H1 (cell line): ENCODE measurements at regions not wholly inside any gene's neighbourhood (a gene's known extent, or its start where the extent isn't known, plus 50 kb on each side); places are given as distances from the start of the nearest gene placed in this dataset.

Source experiments
- CTCF ChIA-PET: fragments of 300-600 bp; sonication (Branson Sonifier 250); formaldehyde crosslinking; loops from one replicate; lab custom pipeline; 2021; ENCODE audit not compliant: partially characterized antibody; lab: Charles Lee
- POLR2A ChIA-PET: fragments of 300-600 bp; sonication (Branson Sonifier 250); formaldehyde crosslinking; loops from one replicate; lab custom pipeline; 2021; ENCODE audit warnings: inconsistent platforms; ENCODE audit not compliant: partially characterized antibody; lab: Charles Lee
- DNase-seq, 2 experiments: peaks; one replicate each; pipeline versions ENCODE4 v3.0.0 to v3.0.0-alpha.2; 2010 to 2022; ENCODE audit warnings: low spot score in 2 of 2, low read depth in 1 of 2, mixed read lengths in 1 of 2
- FAIRE-seq: peaks from 2 replicates; lab custom pipeline; 2011; peaks lifted over from hg19 to GRCh38; lab: Jason Lieb, UNC
- H2AFZ ChIP-seq: 2 replicates; pipeline ENCODE4 v1.8.1; 2012; ENCODE audit warnings: low read length, inconsistent platforms
- H2AK5ac ChIP-seq: 2 replicates; pipeline ENCODE4 v1.6.1; 2013; ENCODE audit warnings: low read depth, low read length
- H2BK120ac ChIP-seq: replicated peaks from 2 replicates; pipeline ENCODE3; 2013; ENCODE audit warnings: low read depth, low read length, inconsistent platforms
- H2BK12ac ChIP-seq: 2 replicates; pipeline ENCODE4 v1.6.1; 2013; ENCODE audit warnings: low read depth, low read length
- H2BK15ac ChIP-seq: 2 replicates; pipeline ENCODE4 v1.6.1; 2013; ENCODE audit warnings: low read length
- H2BK20ac ChIP-seq: 2 replicates; pipeline ENCODE4 v1.6.1; 2013; ENCODE audit warnings: low read length
- H2BK5ac ChIP-seq: 2 replicates; pipeline ENCODE4 v1.6.1; 2013; ENCODE audit warnings: low read depth, low read length
- H3K14ac ChIP-seq: 2 replicates; pipeline ENCODE4 v1.6.1; 2013; ENCODE audit warnings: inconsistent platforms; ENCODE audit not compliant: insufficient read length
- H3K18ac ChIP-seq: 2 replicates; pipeline ENCODE4 v1.6.1; 2013; ENCODE audit warnings: low read length; ENCODE audit errors: extremely low read depth
- H3K23ac ChIP-seq: 2 replicates; pipeline ENCODE4 v1.6.1; 2013; ENCODE audit warnings: inconsistent platforms; ENCODE audit not compliant: insufficient read length
- H3K23me2 ChIP-seq: 2 replicates; pipeline ENCODE4 v1.6.1; 2013; ENCODE audit warnings: low read depth, low read length
- H3K27ac ChIP-seq: 2 replicates; pipeline ENCODE4 v1.6.1; 2011; ENCODE audit warnings: low read depth, low read length, inconsistent platforms
- H3K27me3 ChIP-seq, 4 experiments: replicated peaks in 1 of 4; 1 replicate in 1 of 4; 2 replicates in 3 of 4; pipeline versions ENCODE4 v1.6.1 to v1.8.1; 2011 to 2013; ENCODE audit warnings: low read length in 3 of 4, mild to moderate bottlenecking in 3 of 4, inconsistent platforms in 2 of 4, mixed read lengths in 2 of 4, moderate library complexity in 1 of 4; ENCODE audit not compliant: control insufficient read depth in 3 of 4, insufficient read depth in 3 of 4; ENCODE audit errors: extremely low read depth in 1 of 4
- H3K36me3 ChIP-seq, 4 experiments: 2 replicates each; pipeline versions ENCODE4 v1.6.1 to v1.8.1; 2011 to 2013; ENCODE audit warnings: mild to moderate bottlenecking in 4 of 4, low read length in 3 of 4, moderate library complexity in 2 of 4, control low read depth in 1 of 4, inconsistent platforms in 1 of 4; ENCODE audit not compliant: insufficient read depth in 4 of 4, control insufficient read depth in 2 of 4
- H3K4ac ChIP-seq: replicated peaks from 2 replicates; pipeline ENCODE3; 2013; ENCODE audit warnings: low read length, low read depth, mixed read lengths, inconsistent platforms; ENCODE audit not compliant: insufficient read length
- H3K4me1 ChIP-seq, 4 experiments: replicated peaks in 1 of 4; 1 replicate in 1 of 4; 2 replicates in 3 of 4; pipeline versions ENCODE4 v1.6.1 to v1.8.1; 2011 to 2013; ENCODE audit warnings: low read length in 3 of 4, inconsistent platforms in 2 of 4, mixed read lengths in 1 of 4; ENCODE audit not compliant: insufficient read depth in 4 of 4, control insufficient read depth in 3 of 4
- H3K4me2 ChIP-seq, 2 experiments: 2 replicates each; pipeline versions ENCODE4 v1.6.1 to v1.8.1; 2011 to 2013; ENCODE audit warnings: low read depth in 2 of 2, low read length in 2 of 2, control low read depth in 1 of 2, inconsistent platforms in 1 of 2, mild to moderate bottlenecking in 1 of 2; ENCODE audit not compliant: insufficient read depth in 1 of 2
- H3K4me3 ChIP-seq, 4 experiments: fragments of 200-600, 300-600 bp in 1 of 4; sonication (generic), shearing (Covaris generic), sonication (Bioruptor Twin) in 1 of 4; 2 replicates each; pipeline versions ENCODE4 v1.5.1 to v1.8.1; 2011 to 2016; ENCODE audit warnings: low read length in 4 of 4, low read depth in 3 of 4, control low read depth in 2 of 4, inconsistent platforms in 2 of 4, mild to moderate bottlenecking in 2 of 4, mixed read lengths in 1 of 4, moderate library complexity in 1 of 4; ENCODE audit not compliant: insufficient read depth in 2 of 4; ENCODE audit errors: extremely low read depth in 1 of 4
- H3K56ac ChIP-seq: replicated peaks from 2 replicates; pipeline ENCODE3; 2013; ENCODE audit warnings: low read depth, mild to moderate bottlenecking, mixed read lengths, low read length, inconsistent platforms; ENCODE audit not compliant: insufficient read length
- H3K79me1 ChIP-seq: 2 replicates; pipeline ENCODE4 v1.6.1; 2013; ENCODE audit warnings: low read depth, low read length, control low read depth
- H3K79me2 ChIP-seq, 2 experiments: 2 replicates each; pipeline versions ENCODE4 v1.6.1 to v1.8.1; 2012 to 2013; ENCODE audit warnings: low read length in 2 of 2, mild to moderate bottlenecking in 2 of 2, inconsistent platforms in 1 of 2; ENCODE audit not compliant: insufficient read depth in 2 of 2, control insufficient read depth in 1 of 2
- H3K9ac ChIP-seq, 4 experiments: replicated peaks in 1 of 4; 1 replicate in 1 of 4; 2 replicates in 3 of 4; pipeline versions ENCODE4 v1.6.1 to v1.8.1; 2011 to 2013; ENCODE audit warnings: low read depth in 3 of 4, low read length in 3 of 4, control low read depth in 2 of 4, mild to moderate bottlenecking in 2 of 4, moderate library complexity in 2 of 4, inconsistent platforms in 1 of 4; ENCODE audit errors: extremely low read depth in 1 of 4
- H3K9me3 ChIP-seq, 2 experiments: 2 replicates each; pipeline versions ENCODE4 v1.6.1 to v1.8.1; 2012 to 2013; ENCODE audit warnings: mild to moderate bottlenecking in 2 of 2, moderate library complexity in 2 of 2, control low read depth in 1 of 2, inconsistent platforms in 1 of 2, low read depth in 1 of 2, low read length in 1 of 2, mixed read lengths in 1 of 2; ENCODE audit not compliant: insufficient read depth in 2 of 2
- H4K20me1 ChIP-seq, 2 experiments: replicated peaks in 1 of 2; 2 replicates each; pipeline versions ENCODE3 to v1.8.1; 2011 to 2013; ENCODE audit warnings: inconsistent platforms in 2 of 2, low read length in 2 of 2, mild to moderate bottlenecking in 1 of 2; ENCODE audit not compliant: insufficient read depth in 2 of 2, control insufficient read depth in 1 of 2
- H4K5ac ChIP-seq: 2 replicates; pipeline ENCODE4 v1.6.1; 2013; ENCODE audit warnings: low read length, low read depth, mixed read lengths, inconsistent platforms; ENCODE audit not compliant: insufficient read length
- H4K8ac ChIP-seq: 2 replicates; pipeline ENCODE4 v1.8.0; 2013; ENCODE audit warnings: mild to moderate bottlenecking, moderate library complexity, low read length, inconsistent platforms; ENCODE audit not compliant: insufficient read depth; ENCODE audit errors: extremely low read depth
- H4K91ac ChIP-seq: replicated peaks from 2 replicates; pipeline ENCODE3; 2013; ENCODE audit warnings: low read length, mixed read lengths, inconsistent platforms; ENCODE audit not compliant: insufficient read length
- ATF3 ChIP-seq: IDR thresholded peaks from 2 replicates; pipeline ENCODE4 v1.6.1; 2011; ENCODE audit warnings: low read depth, mild to moderate bottlenecking, low read length; ENCODE audit not compliant: insufficient read depth
- GABPA ChIP-seq: IDR thresholded peaks from 2 replicates; pipeline ENCODE4 v1.6.1; 2011; ENCODE audit warnings: mild to moderate bottlenecking, low read length, moderate library complexity, borderline replicate concordance; ENCODE audit not compliant: insufficient read depth
- GTF2F1 ChIP-seq: IDR thresholded peaks from 2 replicates; pipeline ENCODE4 v1.6.1; 2012; ENCODE audit warnings: low read depth, low read length, improper control_type of control experiment, borderline replicate concordance
- JUN ChIP-seq: IDR thresholded peaks from 2 replicates; pipeline ENCODE4 v1.6.1; 2011; ENCODE audit warnings: low read depth, mild to moderate bottlenecking, improper control_type of control experiment, low read length
- KDM1A ChIP-seq: fragments of 200-600, 300-600 bp; sonication (generic); IDR thresholded peaks from 2 replicates; pipeline ENCODE4 v1.7.1; 2016; ENCODE audit warnings: mild to moderate bottlenecking, low read length, borderline replicate concordance
- MAFK ChIP-seq: IDR thresholded peaks from 2 replicates; pipeline ENCODE4 v1.6.1; 2012; ENCODE audit warnings: low read depth, mild to moderate bottlenecking, improper control_type of control experiment, low read length
- PHF8 ChIP-seq: fragments of 200-600 bp; sonication (generic); conservative IDR thresholded peaks from 2 replicates; pipeline ENCODE4 v1.7.1; 2012; ENCODE audit warnings: low read depth, mild to moderate bottlenecking, inconsistent platforms, low read length, moderate library complexity
- POU5F1 ChIP-seq: IDR thresholded peaks from 2 replicates; pipeline ENCODE4 v1.6.1; 2011; ENCODE audit warnings: low read depth, mild to moderate bottlenecking, low read length, moderate library complexity
- RAD21 ChIP-seq, 2 experiments: IDR thresholded peaks in 1 of 2; conservative IDR thresholded peaks in 1 of 2; 2 replicates each; pipeline ENCODE4 v1.6.1; 2011; ENCODE audit warnings: low read depth in 2 of 2, low read length in 2 of 2, improper control_type of control experiment in 1 of 2, inconsistent platforms in 1 of 2, mild to moderate bottlenecking in 1 of 2, moderate library complexity in 1 of 2
- USF2 ChIP-seq: IDR thresholded peaks from 2 replicates; pipeline ENCODE4 v1.6.1; 2011; ENCODE audit warnings: low read length, improper control_type of control experiment
- WGBS, 2 experiments: shearing (Covaris generic) in 1 of 2; methylation state at CpG; one replicate each; pipeline versions ENCODE4 v1.1.6 to v1.1.7; 2013 to 2015; ENCODE audit warnings: low lambda C conversion rate in 2 of 2, mixed read lengths in 2 of 2, inconsistent platforms in 1 of 2, low coverage in 1 of 2, missing lambda C conversion rate in 1 of 2; ENCODE audit not compliant: insufficient replicate concordance in 2 of 2, insufficient coverage in 1 of 2, insufficient read length in 1 of 2; ENCODE audit errors: extremely low coverage in 1 of 2, missing lambda C conversion rate in 1 of 2; 5-methylcytosine and 5-hydroxymethylcytosine counted together

- CTCF ChIA-PET, result interaction anchor here (0.9 to 1.3 kb wide), 3 partner anchors 41 to 279 kb away, joined by 3 to 4 read pairs (median 3); no protein-coding TSS in a partner anchor
- TF ChIP-seq JUN, result no peak
- no peak for TF ChIP-seq MAFK
- TF ChIP-seq POU5F1, result no peak
- no peak for TF ChIP-seq GABPA
- TF ChIP-seq RAD21 (IDR thresholded peaks at IDR 0.05 in 1 of 2, conservative IDR thresholded peaks at IDR 0.05 in 1 of 2; ENCODE audit: low read depth in 2 of 2, low read length in 2 of 2), result no peak
- no peak for TF ChIP-seq USF2
- no peak for TF ChIP-seq ATF3
- no peak for TF ChIP-seq KDM1A
- TF ChIP-seq GTF2F1, result no peak
- no peak for TF ChIP-seq PHF8
Observed at GRCh38 chr14:89575386-89576061, 158.5 kb upstream of the FOXN3 start.

More at GRCh38 chr14:89575386-89576061, 158.5 kb upstream of the FOXN3 start:
- peak overlapping the region; percentile 62 for H3K18ac ChIP-seq
- H3K4me1 ChIP-seq, result peaks cover 5 to 17% (median 14%) of the 10 kb centered on the region in 4 experiments
- H3K23ac ChIP-seq, result no peak overlapping the region
- H3K79me1 ChIP-seq, result peaks cover 10% of the 10 kb centered on the region
- 93% methylated on average over 17 of the region's 17 CpGs; no CpG with 5 or more reads in 1 of the 2 experiments for WGBS, 2 experiments
- H3K36me3 ChIP-seq, result no peaks in the 10 kb centered on the region; a peak in 1 of 8 replicates
- H2BK120ac ChIP-seq, result no peak overlapping the region
- H3K4me2 ChIP-seq, result no peak overlapping the region
- no peak overlapping the region for H3K9ac ChIP-seq
- peak overlapping the region; percentile 45 for H4K91ac ChIP-seq
- H4K8ac ChIP-seq, result no peak overlapping the region
- no peaks in the 10 kb centered on the region for H4K20me1 ChIP-seq
- H2BK12ac ChIP-seq, result no peak overlapping the region
- H2AK5ac ChIP-seq, result 0 out of 2 replicates have a peak overlapping the region, but pooled peaks have one; percentile 47
- POLR2A ChIA-PET, result interaction anchor here (2.0 kb wide), 1 partner anchor 11 kb away, joined by 5 read pairs; no protein-coding TSS in a partner anchor
- H3K27ac ChIP-seq, result no peak overlapping the region
- no peaks in the 10 kb centered on the region for H3K23me2 ChIP-seq
- H2AFZ ChIP-seq, result no peak overlapping the region
- no peak overlapping the region for H2BK20ac ChIP-seq
- H3K79me2 ChIP-seq, result peaks cover 6 to 81% of the 10 kb centered on the region in 2 experiments
- H3K9me3 ChIP-seq, result no peaks in the 10 kb centered on the region
- H3K4me3 ChIP-seq, result no peak overlapping the region
- FAIRE-seq, result no peak
- no peak overlapping the region for H4K5ac ChIP-seq
- no peak overlapping the region for H3K56ac ChIP-seq
- no peak overlapping the region for H3K14ac ChIP-seq
- 0 out of 2 replicates have a peak overlapping the region, but pooled peaks have one; percentile 63 for H2BK5ac ChIP-seq
- no peaks in the 10 kb centered on the region for H3K27me3 ChIP-seq
- no peak for DNase-seq
- no peak overlapping the region for H2BK15ac ChIP-seq
- no peak overlapping the region for H3K4ac ChIP-seq
